ENCODE measurements at regions not wholly inside any gene's neighbourhood (a gene's known extent, or its start where the extent isn't known, plus 50 kb on each side); places are given as distances from the start of the nearest gene placed in this dataset.

DNA sequence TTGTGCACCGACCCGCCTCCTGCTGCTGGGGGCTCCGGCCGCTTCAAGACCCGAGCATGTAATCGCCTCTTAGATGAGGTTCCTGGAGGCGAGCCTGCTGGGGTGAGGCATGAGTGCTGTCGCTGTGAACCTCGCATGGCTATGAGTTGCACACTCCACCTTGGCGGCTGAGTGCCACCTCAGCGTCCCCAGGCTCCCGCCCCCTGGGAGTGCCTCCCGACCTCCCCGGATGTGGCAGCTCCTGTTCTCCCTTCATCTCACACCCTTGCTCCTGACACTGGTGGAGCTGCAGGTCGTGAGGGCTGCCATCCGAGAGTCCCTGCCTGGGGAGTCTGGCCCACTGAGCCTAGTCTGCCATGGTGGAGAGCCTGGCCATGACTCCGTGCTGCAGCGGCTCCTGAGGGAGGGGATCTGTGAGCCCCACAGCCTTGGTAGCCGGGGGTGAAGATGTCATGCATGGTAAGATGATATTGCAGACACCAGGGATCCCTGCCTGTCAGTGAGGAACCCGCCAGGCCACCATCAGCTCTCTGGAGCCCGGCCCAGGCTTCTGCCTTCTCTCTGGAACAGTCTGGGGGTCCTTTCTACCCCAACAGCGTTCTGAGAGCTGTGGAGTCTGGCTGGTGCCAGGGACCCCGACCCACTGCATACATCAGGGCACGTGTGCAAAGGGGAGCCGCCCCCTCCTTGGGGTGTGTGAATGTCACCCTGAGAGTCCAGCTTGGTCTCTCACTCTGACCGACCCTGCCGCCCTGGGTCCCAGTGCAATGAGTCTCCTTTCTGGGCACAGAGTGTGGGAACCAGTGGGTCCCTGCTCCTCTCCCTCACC, 61.6 kb upstream of the HS6ST1 start (continued):
- TF ChIP-seq ZNF563 (CRISPR knock-in tag; IDR thresholded peaks at IDR 0.05) (peak; percentile 15; the same call in 1 of the 2 replicates), ZNF790 (CRISPR knock-in tag; IDR thresholded peaks at IDR 0.05; ENCODE audit: borderline replicate concordance) (0 out of 2 replicates have a peak, but pooled peaks have one; percentile 44), ZNF749 (CRISPR knock-in tag; IDR thresholded peaks at IDR 0.05; ENCODE audit: borderline replicate concordance) (0 out of 2 replicates have a peak, but pooled peaks have one; percentile 2), CC2D1A (CRISPR knock-in tag; IDR thresholded peaks at IDR 0.05) (no peak), BRD4 (CRISPR knock-in tag; IDR thresholded peaks at IDR 0.05) (no peak), AHR (CRISPR knock-in tag; IDR thresholded peaks at IDR 0.05) (peak; percentile 65; the same call in 1 of the 2 replicates)
- TF ChIP-seq, protein P1, sequence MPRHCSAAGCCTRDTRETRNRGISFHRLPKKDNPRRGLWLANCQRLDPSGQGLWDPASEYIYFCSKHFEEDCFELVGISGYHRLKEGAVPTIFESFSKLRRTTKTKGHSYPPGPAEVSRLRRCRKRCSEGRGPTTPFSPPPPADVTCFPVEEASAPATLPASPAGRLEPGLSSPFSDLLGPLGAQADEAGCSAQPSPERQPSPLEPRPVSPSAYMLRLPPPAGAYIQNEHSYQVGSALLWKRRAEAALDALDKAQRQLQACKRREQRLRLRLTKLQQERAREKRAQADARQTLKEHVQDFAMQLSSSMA (CRISPR knock-in tag; IDR thresholded peaks at IDR 0.05): 0 out of 2 replicates have a peak, but pooled peaks have one; percentile 56

DNA sequence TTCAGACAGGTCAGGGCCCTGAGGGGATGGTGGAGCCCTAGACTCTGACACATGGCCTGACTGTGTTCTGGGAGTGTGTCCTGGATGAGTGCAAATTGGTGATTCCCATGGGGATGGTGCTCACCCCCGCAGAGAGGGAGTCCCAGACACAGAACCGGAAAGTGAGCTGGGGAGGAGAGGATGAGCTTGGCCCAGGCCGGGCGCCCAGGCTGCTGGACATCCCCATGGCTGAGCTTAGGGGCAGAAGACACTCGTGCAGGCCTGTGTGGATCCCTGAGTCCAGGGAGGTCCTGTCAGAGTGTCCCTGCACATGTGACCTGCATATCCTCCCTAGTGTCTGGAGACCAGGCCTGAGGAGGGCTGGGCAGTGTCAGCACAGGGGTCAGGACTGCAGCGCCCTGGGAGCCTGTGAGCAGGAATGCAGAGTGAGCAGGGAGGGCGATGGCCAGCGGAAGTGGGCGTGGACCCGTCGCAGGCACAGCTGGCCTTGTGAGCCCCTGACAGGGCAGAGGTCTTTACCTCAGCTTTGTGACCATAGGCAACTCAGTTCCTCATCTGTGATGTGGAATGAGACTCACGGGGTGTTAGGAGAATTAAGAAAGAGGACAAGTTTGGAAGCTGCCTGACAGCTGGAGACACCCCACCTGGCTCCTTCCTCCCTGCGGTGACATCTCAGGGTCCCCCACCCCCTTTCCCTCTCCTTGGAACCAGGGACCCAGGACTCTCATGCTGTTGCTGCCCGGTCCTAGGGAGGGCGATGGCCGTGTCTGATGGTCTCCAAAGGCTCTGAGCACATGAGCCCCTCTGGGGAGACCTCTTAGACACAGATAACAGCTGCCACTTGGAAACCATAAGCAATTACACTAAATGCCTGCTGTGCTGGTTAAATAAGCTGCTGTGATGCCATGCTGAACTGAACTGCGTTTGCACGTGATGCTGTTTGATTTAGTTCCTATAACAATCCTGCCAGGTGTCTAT, 62.6 kb upstream of the HS6ST1 start:
- ATAC-seq: peak; percentile 82
- 17% methylated on average over 16 of the region's 18 CpGs for WGBS (ENCODE audit: low lambda C conversion rate)
- no peak; the same call in 1 of the 2 replicates for TF ChIP-seq ZNF709 (CRISPR knock-in tag; IDR thresholded peaks at IDR 0.05)
- TF ChIP-seq CBX5 (CRISPR knock-in tag; IDR thresholded peaks at IDR 0.05; ENCODE audit: borderline replicate concordance): peak; percentile 61; the same call in 1 of the 2 replicates
- no peak for TF ChIP-seq ZFP36L2 (CRISPR knock-in tag; IDR thresholded peaks at IDR 0.05)
- peak; percentile 57; the same call in 1 of the 2 replicates for TF ChIP-seq ZBTB20 (CRISPR knock-in tag; IDR thresholded peaks at IDR 0.05; ENCODE audit: borderline replicate concordance, low read depth)
- peak; percentile 73; the same call in 1 of the 2 replicates for TF ChIP-seq ZZZ3 (CRISPR knock-in tag; IDR thresholded peaks at IDR 0.05; ENCODE audit: borderline replicate concordance)
- no peak for TF ChIP-seq HNRNPUL1 (IDR thresholded peaks at IDR 0.05; ENCODE audit: low read depth, low read length)
- TF ChIP-seq, protein P2, sequence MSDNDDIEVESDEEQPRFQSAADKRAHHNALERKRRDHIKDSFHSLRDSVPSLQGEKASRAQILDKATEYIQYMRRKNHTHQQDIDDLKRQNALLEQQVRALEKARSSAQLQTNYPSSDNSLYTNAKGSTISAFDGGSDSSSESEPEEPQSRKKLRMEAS (IDR thresholded peaks at IDR 0.05): peak; percentile 50
- TF ChIP-seq RFXANK (CRISPR knock-in tag; IDR thresholded peaks at IDR 0.05): no peak
- TF ChIP-seq ZNF619 (CRISPR knock-in tag; IDR thresholded peaks at IDR 0.05): 0 out of 2 replicates have a peak, but pooled peaks have one; percentile 45
- TF ChIP-seq, protein P3, sequence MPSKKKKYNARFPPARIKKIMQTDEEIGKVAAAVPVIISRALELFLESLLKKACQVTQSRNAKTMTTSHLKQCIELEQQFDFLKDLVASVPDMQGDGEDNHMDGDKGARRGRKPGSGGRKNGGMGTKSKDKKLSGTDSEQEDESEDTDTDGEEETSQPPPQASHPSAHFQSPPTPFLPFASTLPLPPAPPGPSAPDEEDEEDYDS (CRISPR knock-in tag; IDR thresholded peaks at IDR 0.05): peak; percentile 59; the same call in 1 of the 2 replicates
- TF ChIP-seq ZBTB1 (CRISPR knock-in tag; IDR thresholded peaks at IDR 0.05; ENCODE audit: borderline replicate concordance): no peak

More for the DNA sequence above, 62.6 kb upstream of the HS6ST1 start:
- Histone ChIP-seq H3K27me3 (ENCODE audit: control insufficient read depth in 1 of 2, insufficient read depth in 2 of 2, low read length in 2 of 2) (peaks cover 0 to 7% of the 10 kb centered on the region in 2 experiments; a peak in 1 of 5 replicates), H3K4me2 (ENCODE audit: low read depth, low read length) (peak overlapping the region; percentile 85), H3K79me2 (ENCODE audit: insufficient read depth, low read length) (no peaks in the 10 kb centered on the region), H2AFZ (ENCODE audit: low read length) (no peak overlapping the region), H3K4me1 (ENCODE audit: insufficient read depth, low read length) (peaks cover 56% of the 10 kb centered on the region), H3K27ac (ENCODE audit: extremely low read length, insufficient read depth, low read length) (no peak overlapping the region), H4K20me1 (ENCODE audit: insufficient read depth, low read length) (no peaks in the 10 kb centered on the region), H3K36me3 (replicated peaks in 1 of 2; ENCODE audit: control insufficient read depth in 1 of 2, insufficient read depth in 2 of 2, low read length in 2 of 2) (no peaks in the 10 kb centered on the region), H3K9me3 (ENCODE audit: low read length) (no peaks in the 10 kb centered on the region), H3K4me3 (replicated peaks in 1 of 3; ENCODE audit: insufficient read depth in 1 of 3, low read depth in 2 of 3, low read length in 3 of 3) (peak overlapping the region in 1 of 3 experiments; percentile 56; a peak in 2 of 6 replicates), H3K9ac (ENCODE audit: insufficient read depth, low read depth, low read length) (no peak overlapping the region)
- peak; percentile 72 for FAIRE-seq
- POLR2A ChIA-PET: no interaction called here
- intact Hi-C loops (cut with micrococcal nuclease; ENCODE audit: unreplicated experiment) (no loop called here), in situ Hi-C loops (cut with HindIII; ENCODE audit: extremely low pct_ligation_motif_present, low pct_unique_long_range_greater_than_20kb) (no loop called here)
- peak; percentile 68 for DNase-seq (ENCODE audit: low spot score)
- CTCF ChIA-PET (ENCODE audit: low intra/inter-chr PET ratio, low total read pairs): no interaction called here
- no TSS peak for BruUV-seq (replicated peaks)
